ENCODE measurements at regions not wholly inside any gene's neighbourhood (a gene's known extent, or its start where the extent isn't known, plus 50 kb on each side); places are given as distances from the start of the nearest gene placed in this dataset.
"Not testable (repeated sequence)": the region's sequence is repeated elsewhere in the genome, so short reads cannot be mapped to it uniquely, and the experiment has no call there.

- ATAC-seq: no peak
Measured at GRCh38 chr3:104291437-104291851, 1075.3 kb upstream of the ALCAM start.

- no peak for ATAC-seq
Measured at GRCh38 chr3:104291878-104292277, 1074.8 kb upstream of the ALCAM start.

- ATAC-seq: no peak
Measured at GRCh38 chr3:104297617-104298016, 1069.1 kb upstream of the ALCAM start.

- ATAC-seq: no peak
Measured at GRCh38 chr3:104298662-104299061, 1068.0 kb upstream of the ALCAM start.

- ATAC-seq: no peak
Measured at GRCh38 chr3:104316118-104316517, 1050.6 kb upstream of the ALCAM start.

GRCh38 chr3:104323226-104323625, 1043.5 kb upstream of the ALCAM start:
- no peak for ATAC-seq

- no peak for ATAC-seq
Measured at GRCh38 chr3:104347291-104347690, 1019.4 kb upstream of the ALCAM start.

GRCh38 chr3:104349836-104350235, 1016.9 kb upstream of the ALCAM start:
- no peak for ATAC-seq

GRCh38 chr3:104353951-104354350, 1012.8 kb upstream of the ALCAM start:
- ATAC-seq: no peak

- no peak for ATAC-seq
Measured at GRCh38 chr3:104359546-104359945, 1007.2 kb upstream of the ALCAM start.

- no peak for ATAC-seq
Measured at GRCh38 chr3:104360038-104360437, 1006.7 kb upstream of the ALCAM start.

GRCh38 chr3:104361748-104362147, 1005.0 kb upstream of the ALCAM start:
- not testable (repeated sequence) for ATAC-seq

GRCh38 chr3:104362319-104362718, 1004.4 kb upstream of the ALCAM start:
- ATAC-seq: no peak

GRCh38 chr3:104367000-104367399, 999.7 kb upstream of the ALCAM start:
- no peak for ATAC-seq

- ATAC-seq: no peak
Measured at GRCh38 chr3:104368760-104369159, 997.9 kb upstream of the ALCAM start.

GRCh38 chr3:104385421-104385820, 981.3 kb upstream of the ALCAM start:
- no peak for ATAC-seq

GRCh38 chr3:104388619-104389018, 978.1 kb upstream of the ALCAM start:
- no peak for ATAC-seq

- no peak for ATAC-seq
Measured at GRCh38 chr3:104392327-104392726, 974.4 kb upstream of the ALCAM start.

GRCh38 chr3:104396974-104397669, 969.6 kb upstream of the ALCAM start:
- ATAC-seq: no peak

- ATAC-seq: no peak
Measured at GRCh38 chr3:104397713-104398112, 969.0 kb upstream of the ALCAM start.

- no peak for ATAC-seq
Measured at GRCh38 chr3:104402902-104403301, 963.8 kb upstream of the ALCAM start.

GRCh38 chr3:104411757-104412156, 955.0 kb upstream of the ALCAM start:
- ATAC-seq: no peak

- ATAC-seq: no peak
Measured at GRCh38 chr3:104412608-104413580, 953.8 kb upstream of the ALCAM start.
